A549 (cell line): ENCODE measurements at regions not wholly inside any gene's neighbourhood (a gene's known extent, or its start where the extent isn't known, plus 50 kb on each side); places are given as distances from the start of the nearest gene placed in this dataset.

ENCODE experiments used
- CTCF ChIP-seq: fragments of >200 bp; sonication (Bioruptor Twin); formaldehyde crosslinking; IDR thresholded peaks from 3 replicates; pipeline ENCODE4 v1.5.1; 2016
- ELK1 ChIP-seq: fragments of 150-350 bp; IDR thresholded peaks from 2 replicates; pipeline ENCODE4 v1.6.1; 2014; ENCODE audit warnings: low read depth, mild to moderate bottlenecking, low read length
- MAX ChIP-seq: IDR thresholded peaks from 2 replicates; pipeline ENCODE4 v1.6.1; 2012
- NFE2L2 ChIP-seq: fragments of 150-350 bp; conservative IDR thresholded peaks from 2 replicates; pipeline ENCODE4 v1.6.1; 2014; ENCODE audit warnings: low read length
- NR3C1 ChIP-seq: fragments of >200 bp; sonication (Bioruptor Twin); formaldehyde crosslinking; IDR thresholded peaks from 3 replicates; pipeline ENCODE4 v1.6.1; 2017
- POLR2A ChIP-seq: IDR thresholded peaks from 2 replicates; pipeline ENCODE4 v1.6.1; 2012; ENCODE audit warnings: mild to moderate bottlenecking, low read length

GRCh38 chr13:105991622-105992277 is 543.7 kb downstream of the EFNB2 start:
- TF ChIP-seq CTCF = no peak
- no peak for TF ChIP-seq POLR2A
- TF ChIP-seq ELK1 = no peak
- TF ChIP-seq MAX = no peak
- TF ChIP-seq NFE2L2 = no peak
- no peak for TF ChIP-seq NR3C1
